ELF-1 (cell line): ENCODE measurements at regions not wholly inside any gene's neighbourhood (a gene's known extent, or its start where the extent isn't known, plus 50 kb on each side); places are given as distances from the start of the nearest gene placed in this dataset.
"Not testable (repeated sequence)": the region's sequence is repeated elsewhere in the genome, so short reads cannot be mapped to it uniquely, and the experiment has no call there.

ENCODE experiments used
- DNase-seq: peaks from one replicate; pipeline ENCODE4 v3.0.0-alpha.2; 2016; ENCODE audit warnings: low read depth, low spot score

- no peak for DNase-seq
These were observed 1116.0 kb downstream of the TBC1D22A start for GRCh38 chr22:47878460-47878859.

- no peak for DNase-seq
These were observed 1110.5 kb downstream of the TBC1D22A start for GRCh38 chr22:47872761-47873535.

DNA sequence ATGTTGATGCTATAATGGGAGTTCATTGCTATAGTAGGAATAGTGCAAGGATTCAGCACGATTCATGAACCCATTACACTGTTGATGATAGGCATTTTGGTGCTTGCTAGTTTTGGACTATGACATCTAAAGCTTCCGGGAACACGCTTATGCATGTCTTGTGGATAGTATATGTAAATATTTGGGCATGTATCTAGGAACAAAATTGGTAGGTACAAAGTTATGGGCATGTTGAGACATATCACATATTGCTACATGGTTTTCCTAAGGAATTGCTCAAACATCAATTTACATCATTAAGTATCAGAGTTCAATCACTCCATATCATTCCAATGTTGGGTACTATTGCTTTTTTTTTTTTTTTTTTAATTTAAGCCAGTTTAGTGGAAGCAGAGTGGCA lies 1103.2 kb downstream of the TBC1D22A start:
- DNase-seq: no peak

GRCh38 chr22:47862394-47862793 lies 1099.9 kb downstream of the TBC1D22A start:
- no peak for DNase-seq

DNA sequence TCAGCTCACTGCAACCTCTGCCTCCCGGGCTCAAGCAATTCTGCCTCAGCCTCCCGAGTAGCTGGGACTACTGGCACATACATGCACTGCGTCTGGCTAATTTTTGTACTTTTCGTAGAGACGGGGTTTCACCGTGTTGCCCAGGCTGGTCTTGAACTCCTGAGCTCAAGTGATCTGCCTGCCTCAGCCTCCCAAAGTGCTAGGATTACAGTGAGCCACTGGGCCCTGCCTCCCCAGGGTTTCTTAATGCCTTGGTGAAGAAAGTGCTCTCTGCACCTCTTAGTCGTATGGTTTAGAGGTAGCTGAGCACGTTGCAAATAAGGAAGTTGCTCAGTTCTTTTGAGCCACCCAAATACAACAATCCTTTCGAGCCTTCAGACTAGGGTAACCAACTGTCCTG lies 1098.5 kb downstream of the TBC1D22A start:
- not testable (repeated sequence) for DNase-seq

DNA sequence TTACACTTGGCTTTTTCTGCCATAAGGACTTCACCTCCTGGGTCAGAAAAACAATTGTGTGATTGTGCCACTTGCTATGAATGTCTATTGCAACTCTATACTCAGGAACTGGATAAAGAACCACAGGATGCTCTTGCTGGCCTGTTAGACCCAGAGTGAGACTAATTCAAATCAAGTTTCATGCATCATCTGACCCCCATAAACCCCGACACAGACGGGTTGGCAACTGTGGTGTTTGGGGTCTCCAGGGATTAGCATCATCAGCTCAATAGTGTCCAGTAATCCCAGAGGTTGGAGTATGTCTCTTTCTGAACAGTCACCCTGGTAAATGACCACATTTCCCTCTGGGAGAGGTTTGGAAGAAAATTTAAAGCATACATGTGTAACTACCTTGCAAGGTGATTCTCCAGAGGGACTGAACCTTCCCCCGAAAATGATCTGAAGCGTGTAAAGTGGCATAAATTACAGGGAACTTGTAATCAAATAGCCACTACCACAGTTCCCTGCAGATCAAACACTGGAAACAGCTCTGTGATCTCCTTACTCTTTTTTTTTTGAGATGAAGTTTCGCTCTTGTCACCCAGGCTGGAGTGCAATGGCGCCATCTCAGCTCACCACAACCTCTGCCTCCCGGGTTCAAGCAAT lies 1097.6 kb downstream of the TBC1D22A start:
- DNase-seq: no peak

GRCh38 chr22:47858773-47859306 lies 1096.4 kb downstream of the TBC1D22A start:
- DNase-seq: no peak

- no peak for DNase-seq
These were observed 1092.2 kb downstream of the TBC1D22A start for GRCh38 chr22:47854680-47855079.

- no peak for DNase-seq
These were observed 1091.8 kb downstream of the TBC1D22A start for GRCh38 chr22:47854251-47854650.

DNA sequence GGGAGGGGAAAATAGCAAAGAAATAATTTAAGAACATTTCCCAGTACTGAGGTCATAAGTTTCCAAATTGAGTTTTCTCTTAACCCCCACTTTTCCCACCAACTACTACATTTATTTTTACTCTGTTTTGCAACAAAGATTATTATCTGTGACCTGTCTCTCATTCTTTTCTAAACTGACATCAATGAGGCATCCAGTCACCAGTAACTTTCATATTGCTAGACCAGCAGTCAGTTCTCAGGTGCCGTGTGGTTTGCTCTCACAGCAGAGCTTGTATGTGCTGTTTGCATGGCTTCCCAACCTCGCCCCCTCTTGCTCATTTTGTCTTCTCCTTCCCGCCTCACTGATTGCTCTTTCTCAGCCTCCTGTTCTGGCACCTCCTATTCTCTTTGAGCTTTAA lies 1091.3 kb downstream of the TBC1D22A start:
- no peak for DNase-seq

GRCh38 chr22:47851586-47851985 lies 1089.1 kb downstream of the TBC1D22A start:
- no peak for DNase-seq

GRCh38 chr22:47850644-47851151 lies 1088.2 kb downstream of the TBC1D22A start:
- peak; percentile 67 for DNase-seq

DNA sequence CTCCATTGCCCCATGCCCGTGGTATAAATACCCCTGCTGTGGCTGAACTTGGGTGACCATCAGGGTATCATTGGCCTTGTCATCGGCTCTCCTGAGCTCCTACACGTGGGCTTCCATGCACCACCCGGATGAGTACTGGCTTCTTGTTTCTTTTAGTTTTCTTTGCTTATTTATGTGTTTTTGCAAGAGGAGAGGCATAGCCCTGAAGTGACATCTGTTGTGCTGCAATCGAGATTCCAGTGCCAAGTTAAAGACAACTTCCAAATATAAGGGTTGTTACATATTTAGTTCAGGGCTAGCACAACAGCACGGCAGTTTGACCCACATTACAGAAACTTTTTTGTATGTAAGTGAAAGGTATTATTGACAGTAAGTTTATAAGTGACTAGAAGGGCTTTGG lies 1087.1 kb downstream of the TBC1D22A start:
- no peak for DNase-seq

DNA sequence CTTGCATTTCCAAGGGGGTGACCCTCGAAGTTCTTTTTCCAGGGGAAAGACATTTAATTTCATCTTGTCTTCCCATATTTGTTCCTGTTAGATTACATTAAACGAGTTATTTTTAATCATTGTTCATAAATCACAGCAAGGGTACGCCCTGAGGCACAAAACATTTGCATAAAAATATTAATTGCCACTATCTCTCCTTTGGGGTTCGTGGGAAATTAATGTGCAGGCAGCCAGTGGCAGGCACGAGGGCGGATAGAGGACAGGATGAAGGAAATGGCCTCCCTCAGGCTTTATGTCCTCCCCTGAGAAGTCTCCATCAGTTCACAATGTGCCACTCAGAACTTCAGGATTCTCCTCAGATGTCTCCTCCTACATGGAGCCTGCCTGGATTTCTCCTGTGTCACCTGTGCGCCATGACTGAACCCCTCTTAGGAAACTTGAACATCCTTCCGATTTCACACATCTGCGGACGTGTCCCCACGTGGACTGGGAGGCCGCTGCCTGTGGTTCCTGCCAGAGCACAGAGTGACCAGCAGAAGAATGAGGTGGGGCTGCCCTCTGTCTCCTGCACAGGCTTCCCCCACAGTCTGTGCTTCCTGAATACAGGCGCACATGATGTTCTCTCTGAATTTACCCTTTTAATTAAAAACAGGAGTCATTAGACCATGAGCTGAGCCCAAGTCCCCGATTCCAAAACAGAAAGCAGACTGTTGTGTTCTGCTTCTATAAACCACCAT lies 1085.9 kb downstream of the TBC1D22A start:
- DNase-seq: no peak

DNA sequence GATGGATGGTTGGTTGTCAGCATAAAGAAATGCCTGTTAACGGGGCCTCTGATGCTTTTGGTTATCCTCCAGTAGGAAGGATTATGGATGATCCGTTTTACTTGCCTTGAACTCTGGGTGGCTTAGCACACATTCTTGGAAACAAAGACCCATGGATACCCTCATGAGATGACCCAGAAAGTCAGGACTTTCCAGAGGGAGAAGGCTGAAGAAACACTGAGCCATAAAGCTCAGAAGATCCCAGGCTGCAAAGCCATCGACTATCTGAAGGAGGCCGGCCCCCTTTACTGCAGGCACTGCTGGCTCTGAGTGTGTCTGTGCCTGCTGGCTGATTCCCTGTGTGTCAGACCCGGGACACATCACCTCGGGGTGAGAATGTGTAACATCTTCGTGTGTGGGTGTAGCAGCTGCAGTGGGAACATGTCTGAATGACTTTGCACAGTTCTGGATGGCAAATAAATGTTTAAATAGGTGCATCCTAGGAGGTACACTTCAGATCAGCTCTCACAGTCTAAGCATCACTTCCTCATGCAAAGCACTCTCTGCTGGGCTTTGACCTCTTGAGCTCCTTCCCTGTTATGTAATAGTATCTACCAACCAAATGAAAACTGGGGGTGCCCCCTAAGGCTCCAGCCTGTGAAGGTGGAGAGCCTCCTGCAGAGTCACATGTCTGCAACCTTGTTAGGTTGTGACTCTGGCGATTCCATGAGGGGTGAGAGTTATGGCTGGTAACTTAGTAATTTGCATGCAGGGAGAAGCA lies 1084.9 kb downstream of the TBC1D22A start:
- DNase-seq: no peak

GRCh38 chr22:47846206-47846605 lies 1083.8 kb downstream of the TBC1D22A start:
- DNase-seq: no peak

DNA sequence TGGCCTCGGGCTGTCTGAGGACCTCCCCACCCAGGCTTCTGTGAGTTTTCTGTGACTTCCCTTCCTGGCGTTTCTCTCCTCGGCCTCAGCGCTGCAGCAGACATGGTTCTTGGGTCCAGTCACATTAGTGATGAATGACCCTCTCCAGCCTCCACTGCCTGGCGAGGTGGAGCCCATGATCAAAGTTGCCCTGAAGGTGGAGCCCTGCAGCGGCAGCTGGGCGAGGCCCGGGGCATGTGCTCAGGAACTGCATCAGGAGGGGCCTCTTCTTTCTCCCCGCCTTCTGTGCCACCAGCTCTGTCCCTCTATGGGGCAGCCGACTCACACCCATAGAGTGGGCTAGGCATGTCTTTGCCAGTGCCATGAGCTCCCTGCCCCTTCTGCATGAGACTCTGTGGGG lies 1079.7 kb downstream of the TBC1D22A start:
- no peak for DNase-seq

DNA sequence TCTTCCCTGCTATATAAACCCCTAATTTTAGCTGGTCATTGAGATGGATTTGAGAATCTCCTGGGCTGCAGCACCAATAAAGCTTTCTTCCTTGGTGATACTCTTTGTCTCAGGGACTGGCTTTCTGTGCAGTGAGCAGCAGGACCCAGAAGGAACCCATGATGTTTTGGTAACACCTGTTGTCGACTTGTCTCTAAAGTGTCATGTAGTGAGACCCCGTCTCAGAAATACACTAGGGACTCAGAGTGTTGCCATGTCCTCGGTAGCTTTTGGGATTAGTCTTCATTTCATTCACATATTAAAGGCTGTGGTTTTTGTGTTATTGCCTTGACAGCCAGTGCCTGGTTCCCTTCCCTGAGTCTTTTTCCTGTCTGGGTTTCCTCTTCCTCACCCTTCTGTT lies 1078.7 kb downstream of the TBC1D22A start:
- no peak for DNase-seq

- DNase-seq: no peak
These were observed 1077.3 kb downstream of the TBC1D22A start for GRCh38 chr22:47839595-47840227.

DNA sequence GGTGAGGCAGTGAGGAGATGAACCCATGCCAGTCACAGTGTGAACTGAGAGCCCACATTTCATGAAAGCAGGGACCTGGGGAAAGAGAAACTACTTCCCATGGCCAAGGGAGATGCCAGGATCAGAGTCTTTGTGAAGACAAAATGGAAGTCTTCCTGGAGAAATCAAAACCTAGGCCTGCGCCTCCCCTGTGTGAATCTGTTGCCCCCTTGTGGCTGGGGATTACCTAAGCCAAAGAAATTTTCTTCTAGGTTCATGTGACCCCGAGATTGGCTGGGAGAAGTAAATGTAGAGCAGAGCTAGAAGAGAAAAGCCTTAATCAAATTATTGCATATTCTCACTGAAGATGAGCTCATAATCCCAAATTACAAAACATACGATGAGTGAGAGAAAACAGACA lies 1075.3 kb downstream of the TBC1D22A start:
- peak; percentile 60 for DNase-seq

GRCh38 chr22:47836957-47837356 lies 1074.5 kb downstream of the TBC1D22A start:
- DNase-seq: peak; percentile 18
